OCI-LY3 (cell line): ENCODE measurements at regions not wholly inside any gene's neighbourhood (a gene's known extent, or its start where the extent isn't known, plus 50 kb on each side); places are given as distances from the start of the nearest gene placed in this dataset.

Experiments used
- H2AFZ ChIP-seq: fragments of 200-600, 300-600 bp; shearing (Covaris generic); 2 replicates; pipeline ENCODE4 v1.6.0; 2014; ENCODE audit warnings: antibody characterized with exemption, low read depth, low read length
- H3K27ac ChIP-seq: fragments of 200-600, 300-600 bp; sonication (generic); 2 replicates; pipeline ENCODE4 v1.5.1; 2014; ENCODE audit warnings: mild to moderate bottlenecking, low read length, moderate library complexity, mixed read lengths
- H3K27me3 ChIP-seq: fragments of 200-600, 300-600 bp; sonication (generic); 2 replicates; pipeline ENCODE4 v1.6.1; 2014; ENCODE audit warnings: low read depth, low read length, mixed read lengths
- H3K36me3 ChIP-seq: fragments of 200-600, 300-600 bp; sonication (generic); replicated peaks from 2 replicates; pipeline ENCODE3; 2014; ENCODE audit warnings: low read depth, low read length, mixed read lengths
- H3K4me1 ChIP-seq: fragments of 300-600, 200-600 bp; sonication (generic); 2 replicates; pipeline ENCODE4 v1.6.1; 2014; ENCODE audit warnings: low read length, mixed read lengths
- H3K4me2 ChIP-seq: fragments of 200-600, 300-600 bp; sonication (generic); 2 replicates; pipeline ENCODE4 v1.6.1; 2014; ENCODE audit warnings: low read length, mixed read lengths
- H3K4me3 ChIP-seq: fragments of 300-600, 200-600 bp; sonication (generic); 2 replicates; pipeline ENCODE4 v1.5.1; 2014; ENCODE audit warnings: antibody characterized with exemption, mild to moderate bottlenecking, low read length, moderate library complexity
- H3K79me2 ChIP-seq: fragments of 300-600, 200-600 bp; shearing (Covaris generic); 2 replicates; pipeline ENCODE4 v1.6.1; 2014; ENCODE audit warnings: mild to moderate bottlenecking, low read length, mixed read lengths
- H3K9ac ChIP-seq: fragments of 300-600, 200-600 bp; shearing (Covaris generic); 2 replicates; pipeline ENCODE4 v1.6.0; 2014; ENCODE audit warnings: mild to moderate bottlenecking, low read length, moderate library complexity
- H3K9me3 ChIP-seq: fragments of 200-600, 300-600 bp; shearing (Covaris generic); 2 replicates; pipeline ENCODE4 v1.6.1; 2014; ENCODE audit warnings: low read length, mixed read lengths; ENCODE audit not compliant: insufficient read depth
- H4K20me1 ChIP-seq: fragments of 200-600, 300-600 bp; sonication (generic); 2 replicates; pipeline ENCODE4 v1.6.1; 2016; ENCODE audit warnings: low read length, mixed read lengths; ENCODE audit not compliant: insufficient read depth
- CTCF ChIP-seq: fragments of 200-600, 300-600 bp; sonication (generic); IDR thresholded peaks from 2 replicates; pipeline ENCODE4 v1.5.1; 2014; ENCODE audit warnings: antibody characterized with exemption, low read length, low read depth
- EZH2phosphoT487 ChIP-seq: fragments of 200-600 bp; shearing (Covaris generic); IDR thresholded peaks from 2 replicates; pipeline ENCODE4 v1.6.1; 2018; ENCODE audit warnings: antibody characterized with exemption, mixed run types, low read depth

- H3K79me2 ChIP-seq = no peaks in the 10 kb centered on the region
- no peak overlapping the region for H3K4me2 ChIP-seq
- no peaks in the 10 kb centered on the region for H3K36me3 ChIP-seq
- H4K20me1 ChIP-seq = no peaks in the 10 kb centered on the region
- no peaks in the 10 kb centered on the region for H3K9me3 ChIP-seq
- no peak overlapping the region for H3K9ac ChIP-seq
- H3K27me3 ChIP-seq = no peaks in the 10 kb centered on the region
- no peak overlapping the region for H3K27ac ChIP-seq
- no peak overlapping the region for H2AFZ ChIP-seq
- H3K4me3 ChIP-seq = no peak overlapping the region
- TF ChIP-seq CTCF = no peak
- no peak for TF ChIP-seq EZH2phosphoT487
- peaks cover 14% of the 10 kb centered on the region for H3K4me1 ChIP-seq
These were observed 132.3 kb downstream of the HMX1 start for GRCh38 chr4:8739317-8739716.

- H3K27me3 ChIP-seq = no peaks in the 10 kb centered on the region
- peaks cover 14% of the 10 kb centered on the region for H3K4me1 ChIP-seq
- no peak overlapping the region for H3K4me3 ChIP-seq
- H3K79me2 ChIP-seq = no peaks in the 10 kb centered on the region
- H3K27ac ChIP-seq = no peak overlapping the region
- H3K36me3 ChIP-seq = no peaks in the 10 kb centered on the region
- no peak for TF ChIP-seq EZH2phosphoT487
- TF ChIP-seq CTCF = no peak
- no peak overlapping the region for H3K4me2 ChIP-seq
- no peak overlapping the region for H2AFZ ChIP-seq
- H3K9me3 ChIP-seq = no peaks in the 10 kb centered on the region
- H3K9ac ChIP-seq = no peak overlapping the region
- no peaks in the 10 kb centered on the region for H4K20me1 ChIP-seq
These were observed 133.1 kb downstream of the HMX1 start for GRCh38 chr4:8738471-8738931.

GRCh38 chr4:8737601-8738279 is 133.9 kb downstream of the HMX1 start:
- no peak overlapping the region for H3K4me3 ChIP-seq
- H3K9me3 ChIP-seq = no peaks in the 10 kb centered on the region
- no peaks in the 10 kb centered on the region for H4K20me1 ChIP-seq
- H3K27ac ChIP-seq = no peak overlapping the region
- H3K4me1 ChIP-seq = peaks cover 14% of the 10 kb centered on the region
- H3K79me2 ChIP-seq = no peaks in the 10 kb centered on the region
- no peak overlapping the region for H2AFZ ChIP-seq
- H3K27me3 ChIP-seq = no peaks in the 10 kb centered on the region
- no peak overlapping the region for H3K9ac ChIP-seq
- no peak overlapping the region for H3K4me2 ChIP-seq
- no peaks in the 10 kb centered on the region for H3K36me3 ChIP-seq
- TF ChIP-seq EZH2phosphoT487 = no peak
- TF ChIP-seq CTCF = no peak

- H3K79me2 ChIP-seq = no peaks in the 10 kb centered on the region
- no peak overlapping the region for H2AFZ ChIP-seq
- H4K20me1 ChIP-seq = no peaks in the 10 kb centered on the region
- no peaks in the 10 kb centered on the region for H3K36me3 ChIP-seq
- H3K27ac ChIP-seq = no peak overlapping the region
- peaks cover 14% of the 10 kb centered on the region for H3K4me1 ChIP-seq
- TF ChIP-seq EZH2phosphoT487 (no peak), CTCF (no peak)
- H3K27me3 ChIP-seq = no peaks in the 10 kb centered on the region
- no peak overlapping the region for H3K4me2 ChIP-seq
- H3K9me3 ChIP-seq = no peaks in the 10 kb centered on the region
- no peak overlapping the region for H3K4me3 ChIP-seq
- H3K9ac ChIP-seq = no peak overlapping the region
These were observed 134.6 kb downstream of the HMX1 start for GRCh38 chr4:8737075-8737474.
